Mammary epithelial cell (primary cell): ENCODE measurements at regions not wholly inside any gene's neighbourhood (a gene's known extent, or its start where the extent isn't known, plus 50 kb on each side); places are given as distances from the start of the nearest gene placed in this dataset.

ENCODE experiments used
- EZH2 ChIP-seq: IDR thresholded peaks from 2 replicates; pipeline ENCODE4 v1.6.1; 2012; ENCODE audit warnings: low read length, inconsistent platforms, borderline replicate concordance
- TF ChIP-seq, protein P1 (sequence below), 2 donors: IDR thresholded peaks in 1 of 2; conservative IDR thresholded peaks in 1 of 2; 2 replicates each; pipeline ENCODE4 v1.5.1; 2011 to 2012; ENCODE audit warnings: inconsistent platforms in 2 of 2, low read length in 2 of 2, mild to moderate bottlenecking in 2 of 2, control low read depth in 1 of 2, low read depth in 1 of 2; ENCODE audit not compliant: insufficient read depth in 1 of 2; ENCODE audit errors: extremely low read depth in 1 of 2

GRCh38 chr16:64309398-64310110 is 812.3 kb downstream of the CDH11 start:
- TF ChIP-seq, protein P1, sequence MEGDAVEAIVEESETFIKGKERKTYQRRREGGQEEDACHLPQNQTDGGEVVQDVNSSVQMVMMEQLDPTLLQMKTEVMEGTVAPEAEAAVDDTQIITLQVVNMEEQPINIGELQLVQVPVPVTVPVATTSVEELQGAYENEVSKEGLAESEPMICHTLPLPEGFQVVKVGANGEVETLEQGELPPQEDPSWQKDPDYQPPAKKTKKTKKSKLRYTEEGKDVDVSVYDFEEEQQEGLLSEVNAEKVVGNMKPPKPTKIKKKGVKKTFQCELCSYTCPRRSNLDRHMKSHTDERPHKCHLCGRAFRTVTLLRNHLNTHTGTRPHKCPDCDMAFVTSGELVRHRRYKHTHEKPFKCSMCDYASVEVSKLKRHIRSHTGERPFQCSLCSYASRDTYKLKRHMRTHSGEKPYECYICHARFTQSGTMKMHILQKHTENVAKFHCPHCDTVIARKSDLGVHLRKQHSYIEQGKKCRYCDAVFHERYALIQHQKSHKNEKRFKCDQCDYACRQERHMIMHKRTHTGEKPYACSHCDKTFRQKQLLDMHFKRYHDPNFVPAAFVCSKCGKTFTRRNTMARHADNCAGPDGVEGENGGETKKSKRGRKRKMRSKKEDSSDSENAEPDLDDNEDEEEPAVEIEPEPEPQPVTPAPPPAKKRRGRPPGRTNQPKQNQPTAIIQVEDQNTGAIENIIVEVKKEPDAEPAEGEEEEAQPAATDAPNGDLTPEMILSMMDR (conservative IDR thresholded peaks at IDR 0.05 in 1 of 2, IDR thresholded peaks at IDR 0.05 in 1 of 2; ENCODE audit: extremely low read depth in 1 of 2, insufficient read depth in 1 of 2, low read depth in 1 of 2, low read length in 2 of 2): no peak
- no peak for TF ChIP-seq EZH2
